GM18517 (cell line): ENCODE measurements at regions not wholly inside any gene's neighbourhood (a gene's known extent, or its start where the extent isn't known, plus 50 kb on each side); places are given as distances from the start of the nearest gene placed in this dataset.

Experiments
- ATAC-seq: cut with Tn5 transposase; IDR thresholded peaks from one replicate; pipeline ENCODE4 v1.9.1; 2021; ENCODE audit warnings: mild to moderate bottlenecking, moderate library complexity; ENCODE audit not compliant: unreplicated experiment

DNA sequence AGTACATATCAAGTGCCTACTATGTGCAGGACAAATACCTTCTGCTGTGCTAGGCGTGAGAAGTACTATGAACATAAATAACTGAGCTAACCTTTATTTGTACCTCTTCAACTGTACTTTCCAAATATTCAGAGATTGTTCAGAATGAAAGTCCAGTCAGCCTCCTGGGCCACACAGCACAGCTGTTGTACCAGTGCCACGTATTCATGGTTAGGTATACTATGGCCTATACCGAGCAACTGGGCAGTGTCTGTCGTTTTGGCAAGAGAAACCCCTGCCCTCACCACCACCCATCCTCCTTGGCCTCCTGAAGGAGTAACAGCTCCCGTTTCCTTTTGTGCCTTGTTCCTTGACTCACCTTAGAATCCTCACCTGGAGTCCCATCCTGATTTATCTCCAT lies 53.0 kb downstream of the RASSF10 start:
- ATAC-seq = no peak

DNA sequence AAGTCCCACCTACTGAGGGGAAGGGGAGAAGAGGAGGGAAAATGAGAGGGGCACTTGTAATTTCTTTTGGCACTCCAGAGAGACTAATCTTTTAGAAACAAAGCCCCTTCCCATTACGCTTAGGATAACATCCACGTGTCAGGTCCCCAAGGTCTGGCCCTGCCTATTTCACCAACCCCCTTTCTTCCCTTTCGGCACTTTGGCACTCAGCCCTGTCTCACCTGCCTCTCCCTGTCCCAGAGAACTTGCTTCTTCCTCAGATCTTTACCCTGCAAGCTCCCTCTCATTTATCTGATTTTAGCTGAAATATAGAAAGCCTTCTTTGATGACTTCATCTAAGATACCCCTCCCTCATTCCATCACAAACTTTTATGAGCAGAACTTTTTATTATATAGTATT lies 55.5 kb downstream of the RASSF10 start:
- no peak for ATAC-seq

DNA sequence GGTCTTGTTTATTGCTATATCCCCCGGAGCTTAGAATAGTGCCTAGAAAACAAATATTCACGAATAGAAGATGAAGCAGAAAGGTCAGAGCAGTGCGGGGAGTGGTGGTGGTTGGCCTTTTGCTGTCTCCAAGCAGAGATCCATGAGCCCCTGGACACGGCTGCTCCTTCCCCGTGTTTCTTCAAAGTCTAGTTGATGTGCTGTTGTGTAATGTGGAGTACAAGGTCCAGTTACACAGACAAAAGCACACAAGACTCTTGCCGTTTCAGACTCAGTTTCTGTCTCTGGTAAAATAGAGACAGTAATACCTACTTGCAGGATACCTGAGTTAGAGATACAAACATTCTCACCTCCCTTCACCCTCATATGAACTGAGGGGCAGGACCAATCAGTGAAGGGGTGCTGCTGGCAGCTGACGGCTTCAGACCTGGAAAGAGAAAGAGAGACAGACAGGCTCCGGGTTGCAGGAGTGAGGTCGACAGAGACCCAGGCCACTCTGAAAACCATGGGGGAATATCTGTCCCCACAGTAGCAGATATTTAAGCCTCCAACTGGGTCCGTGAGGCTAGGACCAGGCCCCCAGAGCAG lies 56.2 kb downstream of the RASSF10 start:
- ATAC-seq = no peak

DNA sequence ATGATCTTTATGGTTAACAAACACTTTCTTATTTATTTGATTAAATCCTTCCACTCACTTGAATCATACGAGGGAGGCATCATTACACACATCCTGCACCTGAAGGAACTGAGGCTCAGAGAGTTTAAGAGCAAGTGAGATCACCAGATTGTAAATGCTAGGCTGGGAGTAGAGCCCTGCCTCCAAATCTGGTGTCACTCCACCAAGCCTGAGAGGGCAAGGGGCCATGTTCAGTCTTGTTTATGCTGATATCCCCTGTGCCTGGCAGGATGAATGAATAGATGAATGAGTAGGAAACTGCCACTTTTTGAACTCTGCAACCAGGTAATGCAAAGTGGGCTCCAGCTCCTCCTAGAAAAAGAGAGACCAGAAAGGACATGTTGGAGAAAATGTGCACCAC lies 59.1 kb downstream of the RASSF10 start:
- no peak for ATAC-seq

DNA sequence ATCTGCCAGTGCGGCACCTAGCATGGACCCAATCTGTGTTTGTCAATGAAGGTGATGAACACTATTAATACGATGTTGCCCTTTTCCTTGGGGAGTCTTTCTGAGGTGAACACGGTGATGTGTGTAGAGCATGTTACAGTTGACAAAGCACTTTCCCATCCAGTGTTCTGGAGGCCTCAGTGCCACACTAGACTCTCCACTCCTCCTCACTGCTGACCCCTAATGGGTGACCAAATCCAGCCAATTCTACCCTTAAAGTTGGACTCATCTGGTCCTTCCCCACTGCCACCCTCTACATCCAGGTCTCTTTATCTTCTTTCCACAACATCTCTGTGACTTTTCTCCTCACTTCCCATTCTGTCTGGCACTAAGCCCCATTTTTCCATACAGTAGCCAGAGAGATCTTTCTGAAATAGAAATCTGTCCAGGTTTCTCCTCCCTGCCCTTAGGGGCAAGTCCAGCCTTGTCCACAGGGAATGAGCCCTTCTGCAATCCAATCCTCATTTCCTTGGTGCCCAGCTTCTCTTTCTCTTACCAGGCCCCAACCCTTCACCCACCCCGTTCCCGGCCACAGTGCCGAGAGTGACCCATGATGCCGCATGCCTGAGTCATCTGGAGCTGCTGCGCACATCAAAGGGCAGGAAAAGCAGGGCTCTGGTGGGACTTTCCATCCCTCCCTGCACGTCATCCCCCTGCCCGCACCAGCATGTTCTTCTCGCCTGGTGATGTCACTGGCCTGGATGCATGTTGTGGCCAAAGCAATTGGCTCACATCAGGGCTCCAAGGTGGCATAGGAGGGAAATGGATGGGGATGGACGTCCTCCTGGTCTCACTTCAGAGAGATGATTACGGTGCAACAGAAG lies 64.2 kb downstream of the RASSF10 start:
- no peak for ATAC-seq

DNA sequence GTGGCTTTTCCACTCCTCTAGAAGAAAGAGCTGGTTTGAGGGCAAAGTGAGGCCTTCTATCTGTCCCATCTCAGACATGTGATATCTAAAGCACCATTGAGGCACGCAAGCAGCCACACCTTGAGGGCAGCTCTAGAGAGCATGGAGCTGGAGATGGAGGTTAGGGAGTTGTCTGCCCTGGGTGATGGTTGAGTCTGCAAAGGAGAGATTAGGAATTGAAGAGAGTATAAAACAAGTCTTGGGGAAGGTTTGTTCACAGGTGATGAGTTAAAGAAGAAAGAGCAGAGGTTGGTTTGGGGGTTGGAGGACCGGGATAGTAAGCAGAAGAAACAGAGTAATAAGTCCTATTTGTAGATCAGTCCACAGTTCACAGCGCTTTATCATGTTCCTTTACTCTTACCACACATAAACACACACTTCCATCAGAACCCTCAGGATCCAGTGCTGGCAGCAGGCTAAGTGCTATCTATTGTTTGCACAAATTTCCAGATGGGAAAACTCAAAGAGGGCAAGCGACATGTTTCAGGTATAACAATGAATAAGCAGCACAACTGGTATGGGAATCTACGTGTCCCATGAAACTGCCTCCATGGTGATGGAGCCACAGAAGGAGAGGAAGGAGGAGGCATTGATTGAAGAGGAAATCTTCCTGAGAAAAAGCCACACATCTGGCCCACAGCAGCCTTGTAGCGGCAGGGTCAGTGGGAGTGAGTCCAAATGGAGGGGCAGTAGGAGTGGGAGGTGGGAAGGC lies 65.8 kb downstream of the RASSF10 start:
- ATAC-seq = no peak

DNA sequence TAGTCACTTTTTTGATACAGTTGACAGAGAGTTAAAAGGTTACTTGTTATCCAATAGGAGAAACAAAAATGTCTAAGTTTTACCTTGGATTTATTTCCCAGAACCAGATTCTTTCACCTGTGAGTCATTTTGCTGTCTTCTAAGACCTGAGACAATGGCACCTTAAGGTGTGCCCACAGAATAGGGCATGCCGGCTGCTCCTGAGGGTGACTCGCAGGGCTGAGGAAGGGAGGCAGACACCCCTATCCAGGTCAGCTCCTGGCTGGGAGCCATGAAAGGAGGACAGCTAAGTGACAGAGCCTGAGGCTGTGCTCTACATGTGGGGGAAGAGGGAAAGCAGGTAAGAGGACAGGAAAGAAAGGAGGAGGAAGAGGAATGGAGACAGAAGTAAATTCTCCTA lies 67.8 kb downstream of the RASSF10 start:
- no peak for ATAC-seq

DNA sequence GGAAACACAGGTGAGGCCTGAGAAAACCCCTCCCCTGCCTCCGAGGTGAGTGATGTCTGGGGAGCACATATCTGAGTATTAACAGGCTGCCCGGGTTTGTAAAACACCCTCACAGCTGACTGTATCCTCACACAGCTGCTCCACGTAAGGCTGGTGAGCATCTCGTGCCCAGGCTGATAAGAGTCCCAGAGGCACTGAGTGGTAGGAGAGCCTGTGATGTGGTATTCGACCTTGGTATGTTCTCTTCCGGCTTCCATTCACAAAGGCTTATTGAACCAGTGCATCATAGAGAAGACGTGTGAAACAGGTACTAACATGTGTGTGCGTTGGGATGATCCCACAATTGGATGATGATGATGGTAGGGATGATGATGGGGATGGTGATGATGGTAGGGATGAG lies 71.7 kb downstream of the RASSF10 start:
- ATAC-seq = no peak

DNA sequence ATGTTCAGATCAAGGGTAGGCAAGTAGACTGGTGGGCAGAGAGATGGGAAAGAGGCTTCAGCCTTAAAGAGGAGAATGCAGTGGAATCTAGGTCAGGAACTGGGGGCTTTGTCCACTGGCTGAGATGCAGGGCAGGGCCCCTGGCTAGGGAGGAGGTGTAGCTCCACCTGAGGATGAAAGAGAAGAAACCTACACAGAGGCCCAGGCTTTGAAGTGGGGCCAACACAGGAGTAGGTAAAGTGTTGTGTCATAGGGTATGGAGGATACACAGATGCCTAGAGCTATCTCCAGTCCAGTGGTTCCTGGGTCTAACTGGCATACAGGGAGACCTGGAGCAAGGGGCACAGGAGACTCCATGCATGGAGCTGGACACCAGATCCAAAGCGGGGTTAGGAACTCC lies 73.5 kb downstream of the RASSF10 start:
- no peak for ATAC-seq

DNA sequence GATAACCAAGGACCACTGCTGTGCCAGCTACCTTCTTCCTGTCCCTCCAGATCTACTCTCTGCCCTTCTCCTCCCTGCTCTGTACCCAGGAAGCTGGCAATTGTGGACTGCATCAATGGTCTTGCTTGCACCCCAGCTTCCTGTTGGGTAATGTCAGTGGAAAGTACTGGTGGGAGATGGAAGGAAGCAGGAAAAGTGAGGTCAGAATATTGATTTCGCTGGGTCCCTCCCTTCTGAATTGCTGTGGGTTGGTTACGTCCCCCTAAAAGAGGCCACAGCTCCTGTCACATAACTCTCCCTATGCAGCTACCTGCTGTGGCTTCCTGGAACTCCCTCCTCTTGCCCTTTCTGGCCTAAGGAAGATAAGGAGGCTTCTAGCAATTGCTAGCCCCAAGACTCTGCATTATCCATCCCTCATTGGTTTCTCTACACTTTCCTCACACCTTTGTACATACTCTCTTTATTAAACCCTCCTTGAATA lies 81.2 kb downstream of the RASSF10 start:
- no peak for ATAC-seq

DNA sequence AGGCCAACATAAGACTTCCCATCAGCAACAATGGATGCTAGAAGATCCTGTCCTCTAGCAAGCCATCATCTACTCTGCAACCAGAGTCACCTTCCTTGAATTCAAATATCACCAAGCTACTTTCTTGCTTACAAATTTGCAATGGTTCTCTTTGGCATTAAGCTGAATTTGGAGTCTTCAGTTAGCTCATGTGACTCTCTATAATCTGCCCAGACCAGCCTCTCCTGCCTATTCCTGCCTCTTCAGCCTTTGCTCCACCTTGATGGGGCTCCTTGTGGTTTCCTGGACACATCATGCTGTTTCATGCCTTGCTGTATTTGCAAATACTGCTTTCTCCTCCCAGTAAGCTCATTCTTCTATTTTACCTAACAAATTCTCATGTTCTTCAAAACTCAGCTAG lies 82.3 kb downstream of the RASSF10 start:
- no peak for ATAC-seq

DNA sequence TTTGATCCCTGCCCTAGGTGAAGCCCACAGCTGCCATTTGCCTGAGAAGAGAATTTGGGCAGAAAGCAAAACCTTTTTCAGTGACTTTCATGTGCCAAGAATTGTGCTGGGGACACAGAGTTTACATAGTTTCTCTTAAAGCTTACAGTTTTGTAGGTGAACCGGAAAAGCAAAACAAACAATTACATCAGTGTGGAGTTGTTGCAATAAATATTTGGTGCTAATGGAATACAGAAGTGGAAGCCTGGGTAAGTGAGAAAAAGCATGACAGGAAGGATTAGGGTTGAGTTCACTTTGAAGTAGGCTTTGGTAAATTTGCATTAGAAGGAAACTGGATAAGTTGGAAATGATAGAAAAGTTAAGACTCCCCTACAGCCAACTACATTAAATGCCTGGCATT lies 82.7 kb downstream of the RASSF10 start:
- ATAC-seq = no peak

DNA sequence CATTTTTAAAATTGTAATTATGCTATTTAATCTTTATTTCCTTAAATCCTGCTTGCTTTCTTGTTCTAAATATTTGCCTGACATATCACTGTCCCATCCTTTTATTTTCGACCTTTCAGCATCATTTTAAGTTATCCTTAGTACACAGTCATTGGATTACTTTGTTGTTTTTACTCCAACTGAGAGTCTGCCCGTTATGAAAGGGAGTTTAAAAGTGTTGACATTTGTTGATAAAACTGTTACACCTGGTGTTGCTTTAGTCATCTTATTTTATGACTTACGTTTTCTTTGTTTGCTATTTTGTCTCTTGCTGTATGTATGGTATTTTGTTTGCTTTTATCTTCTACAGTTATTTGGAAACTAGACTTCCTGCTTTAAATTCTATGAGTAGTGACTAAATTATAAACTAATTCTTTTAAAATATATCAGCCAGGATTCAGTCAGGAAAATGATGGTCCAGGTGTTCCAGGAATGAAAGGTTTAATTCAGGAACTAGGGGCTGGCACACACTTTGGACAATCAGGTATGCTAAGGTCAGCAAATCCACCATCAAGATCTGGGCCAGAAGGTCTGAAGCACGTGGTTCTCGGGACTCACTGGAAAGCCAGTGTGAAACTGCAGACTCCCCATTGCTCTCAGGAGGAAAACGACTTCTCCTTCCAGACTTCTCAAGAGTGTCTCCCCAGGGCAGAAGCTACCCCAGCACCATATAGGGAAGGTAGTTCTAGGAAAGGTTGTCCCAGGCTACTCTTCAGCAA lies 86.0 kb downstream of the RASSF10 start:
- ATAC-seq = no peak

DNA sequence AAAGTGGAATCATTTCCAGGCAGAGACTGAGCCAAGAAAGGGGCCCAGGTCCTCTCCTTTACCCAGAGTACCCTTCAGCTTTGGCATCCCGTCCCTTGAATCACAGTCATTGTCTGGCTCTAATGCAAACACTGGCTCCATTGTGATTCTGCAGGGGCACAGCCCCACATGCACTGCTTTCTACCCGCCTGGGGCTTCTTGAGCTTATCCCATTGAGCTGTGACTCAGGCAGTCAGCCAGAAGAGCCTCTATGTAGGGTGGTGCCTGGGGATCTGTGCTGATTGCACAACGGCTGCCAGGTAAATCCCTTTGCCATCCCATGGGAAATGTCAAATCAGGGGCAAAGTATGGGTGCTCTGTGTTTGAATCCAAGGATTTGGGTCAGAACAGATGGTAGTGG lies 88.9 kb downstream of the RASSF10 start:
- no peak for ATAC-seq

DNA sequence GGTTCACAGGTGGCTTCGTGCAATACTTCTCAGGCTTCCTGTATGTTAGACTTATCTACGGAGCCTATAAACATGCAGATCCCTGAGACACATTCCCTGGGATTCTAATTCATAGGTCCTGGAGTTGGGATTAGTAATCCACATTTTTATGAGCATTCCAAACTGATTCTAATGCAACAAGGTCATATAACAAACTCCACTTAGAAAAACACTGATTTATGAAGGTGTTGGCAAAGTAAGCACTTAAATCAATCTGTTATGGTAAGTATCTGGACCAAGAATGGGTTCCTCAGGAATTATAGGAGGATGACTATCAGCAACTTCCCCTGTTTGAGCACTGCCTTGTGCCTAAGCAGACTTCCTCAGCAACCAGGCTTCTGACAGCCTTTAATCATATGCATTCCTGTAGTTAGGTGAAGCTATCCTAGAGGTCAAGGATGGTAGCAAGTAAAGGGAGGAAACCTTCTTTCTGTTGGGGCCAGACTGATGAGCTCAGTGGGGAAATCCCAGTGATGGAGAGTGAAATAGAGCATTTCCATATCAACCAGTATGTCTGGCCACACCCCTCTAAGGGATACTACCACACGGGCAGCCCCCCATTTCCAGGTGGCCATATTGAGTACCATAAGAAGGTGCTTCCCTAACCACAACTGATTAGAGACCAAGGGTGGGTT lies 89.6 kb downstream of the RASSF10 start:
- no peak for ATAC-seq

DNA sequence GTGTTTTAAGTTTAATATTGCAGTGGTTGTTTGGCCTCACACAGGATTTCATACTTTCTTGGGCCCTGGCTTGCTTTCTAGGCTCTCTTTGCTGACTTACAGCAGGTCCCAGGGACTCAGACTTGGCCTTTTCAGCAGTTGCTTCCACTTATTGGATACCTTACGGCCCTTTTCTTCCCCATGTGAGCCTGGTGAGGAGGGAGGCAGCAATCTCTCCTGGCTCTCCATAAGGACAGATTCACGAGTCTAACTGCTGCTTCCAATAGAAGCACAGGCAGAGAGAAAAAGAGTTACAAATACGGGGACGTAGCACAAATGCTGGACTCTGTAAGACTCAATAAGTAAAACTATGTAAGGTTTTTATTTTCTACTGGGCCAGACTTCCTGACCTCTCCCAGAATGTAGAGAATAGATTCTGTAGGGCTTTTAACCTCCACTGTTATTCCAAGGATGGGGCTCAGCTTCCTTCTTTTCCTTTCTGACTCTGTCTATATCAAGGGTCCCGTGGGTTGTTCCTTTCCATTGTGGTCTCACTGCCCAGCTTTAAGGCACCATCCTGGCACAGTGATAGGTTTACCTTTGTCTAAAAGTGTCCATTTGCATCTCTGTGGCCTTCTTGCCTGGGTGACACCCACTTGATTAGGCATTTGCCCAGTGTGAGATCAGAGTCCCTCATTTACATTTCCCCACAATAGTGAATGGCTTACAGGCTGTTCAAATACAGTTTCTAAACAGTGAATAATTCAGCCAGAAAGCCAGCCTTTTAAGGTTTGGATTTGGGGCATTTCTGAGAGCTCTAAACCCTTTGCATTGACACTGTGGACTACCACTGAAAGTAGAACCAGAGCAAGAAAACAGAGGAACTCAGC lies 92.8 kb downstream of the RASSF10 start:
- no peak for ATAC-seq

DNA sequence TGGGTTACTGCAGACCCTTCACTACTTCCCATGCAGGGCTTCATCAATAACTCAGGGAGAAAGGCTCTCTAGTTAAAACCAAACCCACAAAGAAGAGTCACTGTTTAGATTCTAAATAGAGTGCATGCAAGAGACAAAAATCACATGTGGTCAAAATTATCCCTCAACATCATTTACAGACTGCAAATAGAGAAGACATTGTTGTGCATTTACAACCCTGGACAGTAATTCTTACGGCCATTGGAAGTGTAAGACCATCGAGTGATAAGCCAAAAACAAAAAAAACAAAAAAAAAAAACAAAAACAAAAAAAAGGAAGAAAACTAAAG lies 93.4 kb downstream of the RASSF10 start:
- ATAC-seq = no peak

DNA sequence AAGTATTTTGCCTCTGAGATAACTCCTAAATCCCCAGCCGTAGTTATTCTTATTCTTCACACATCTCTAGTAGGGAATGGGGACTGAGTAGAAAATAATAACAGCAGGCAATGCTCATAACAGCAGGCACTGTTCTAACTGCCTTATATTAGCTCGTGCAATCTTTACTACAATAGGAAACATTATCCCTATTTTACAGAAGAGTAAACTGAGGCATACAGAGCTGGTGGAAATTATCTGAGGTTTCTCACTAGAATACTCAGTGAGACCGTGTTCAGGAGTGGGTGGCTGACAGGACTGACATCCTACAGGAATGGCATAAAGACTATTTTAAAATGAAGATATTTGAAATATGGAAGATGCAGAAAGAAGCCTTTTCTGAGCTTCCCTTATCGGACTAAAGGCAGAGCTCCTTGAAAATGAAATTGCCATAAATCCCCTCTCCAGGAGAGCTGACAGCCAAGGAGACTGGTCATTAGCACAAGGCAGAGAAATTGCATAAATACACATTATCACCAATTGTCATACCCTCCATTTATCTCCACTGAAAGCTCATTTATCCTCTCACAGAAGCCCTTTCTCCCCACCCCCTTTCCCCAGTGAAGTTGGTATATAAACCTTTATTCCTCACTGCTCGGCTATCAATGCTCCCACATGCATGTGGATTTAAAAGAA lies 93.9 kb downstream of the RASSF10 start:
- ATAC-seq = no peak

DNA sequence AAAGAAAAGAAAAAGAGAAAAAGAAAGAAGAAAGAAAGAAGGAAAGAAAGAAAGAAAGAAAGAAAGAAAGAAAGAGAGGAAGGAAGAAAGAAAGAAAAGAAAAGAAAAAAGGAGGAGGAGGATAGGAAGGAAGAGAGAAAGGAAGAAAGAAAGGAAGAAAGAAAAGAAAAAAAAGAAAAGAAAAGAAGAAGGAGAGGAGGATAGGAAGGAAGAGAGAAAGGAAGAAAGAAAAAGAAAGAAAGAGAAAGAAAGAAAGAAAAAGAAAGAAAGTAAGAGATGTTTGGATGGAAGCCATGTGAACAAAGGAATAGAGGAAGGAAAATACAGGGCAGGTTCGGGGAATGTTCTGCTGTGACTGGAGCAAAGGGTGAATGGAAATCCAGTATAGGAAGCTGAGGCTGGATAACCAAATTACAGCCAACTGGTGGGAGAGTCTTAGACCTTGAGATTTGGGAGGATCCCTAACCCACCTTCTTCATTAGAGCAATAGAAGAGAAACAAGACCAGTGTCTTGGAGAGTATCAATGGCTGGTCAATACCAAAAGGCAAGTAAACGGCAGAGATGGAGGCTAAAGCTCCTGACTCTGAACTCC lies 94.9 kb downstream of the RASSF10 start:
- ATAC-seq = no peak
